ENCODE measurements at regions not wholly inside any gene's neighbourhood (a gene's known extent, or its start where the extent isn't known, plus 50 kb on each side); places are given as distances from the start of the nearest gene placed in this dataset.

- no peak overlapping the region for H3K27ac Mint-ChIP-seq
Observed at GRCh38 chr6:113458368-113459010, 398.7 kb upstream of the MARCKS start.

GRCh38 chr6:113461153-113461932 lies 395.8 kb upstream of the MARCKS start:
- Histone ChIP-seq H2AFZ (no peak overlapping the region), H3F3A (replicated peaks; ENCODE audit: low read depth) (no peaks in the 10 kb centered on the region), H3K79me2 (replicated peaks; ENCODE audit: insufficient read depth) (no peaks in the 10 kb centered on the region), H3K9me2 (ENCODE audit: insufficient read depth) (0 out of 2 replicates have a peak, but pooled peaks cover 4% of the 10 kb centered on the region), H3K4me3 (no peak overlapping the region), H3K4me2 (no peak overlapping the region), H3K27me3 (ENCODE audit: insufficient read depth) (no peaks in the 10 kb centered on the region), H3K36me3 (ENCODE audit: insufficient read depth) (no peaks in the 10 kb centered on the region), H3K27ac (ENCODE audit: low read depth) (no peak overlapping the region), H3K4me1 (ENCODE audit: insufficient read depth) (no peaks in the 10 kb centered on the region), H4K20me1 (replicated peaks; ENCODE audit: insufficient read depth) (no peaks in the 10 kb centered on the region)
- Mint-ChIP-seq H3K4me3 (no peak overlapping the region), H3K27me3 (ENCODE audit: insufficient read depth, low read depth, poor library complexity) (no peaks in the 10 kb centered on the region), H3K27ac (no peak overlapping the region), H3K4me1 (peaks cover 4% of the 10 kb centered on the region), H3K36me3 (ENCODE audit: low read depth) (no peaks in the 10 kb centered on the region), H3K9me3 (no peaks in the 10 kb centered on the region)
- peak; percentile 42; the same call in 2 of the 3 replicates for ATAC-seq
- DNase-seq (ENCODE audit: low spot score), result peak; percentile 35
- TF ChIP-seq ZNF462 (CRISPR knock-in tag; IDR thresholded peaks at IDR 0.05), result no peak

More at GRCh38 chr6:113458368-113459010, 398.7 kb upstream of the MARCKS start:
- Histone ChIP-seq H3K4me2 (no peak overlapping the region), H4K20me1 (replicated peaks; ENCODE audit: insufficient read depth) (no peaks in the 10 kb centered on the region), H3K79me2 (replicated peaks; ENCODE audit: insufficient read depth) (no peaks in the 10 kb centered on the region), H3K36me3 (ENCODE audit: insufficient read depth) (no peaks in the 10 kb centered on the region), H3K4me3 (no peak overlapping the region), H3K27me3 (ENCODE audit: insufficient read depth) (no peaks in the 10 kb centered on the region), H3K27ac (ENCODE audit: low read depth) (no peak overlapping the region), H3K9me2 (ENCODE audit: insufficient read depth) (no peaks in the 10 kb centered on the region), H2AFZ (no peak overlapping the region), H3F3A (replicated peaks; ENCODE audit: low read depth) (no peaks in the 10 kb centered on the region), H3K4me1 (ENCODE audit: insufficient read depth) (no peaks in the 10 kb centered on the region)
- no peaks in the 10 kb centered on the region for H3K36me3 Mint-ChIP-seq (ENCODE audit: low read depth)
- H3K4me1 Mint-ChIP-seq, result peaks cover 4% of the 10 kb centered on the region
- DNase-seq (ENCODE audit: low spot score) (no peak), ATAC-seq (no peak)
- no peak overlapping the region for H3K4me3 Mint-ChIP-seq
- TF ChIP-seq CREB1 (CRISPR knock-in tag; IDR thresholded peaks at IDR 0.05; ENCODE audit: low read depth) (no peak), ZNF114 (CRISPR knock-in tag; IDR thresholded peaks at IDR 0.05) (no peak), NANOG (IDR thresholded peaks at IDR 0.05; ENCODE audit: borderline replicate concordance) (no peak), CTCF (conservative IDR thresholded peaks at IDR 0.05; ENCODE audit: low read depth in 2 of 2) (no peak), ETS1 (IDR thresholded peaks at IDR 0.05) (no peak), STAT1 (IDR thresholded peaks at IDR 0.05; ENCODE audit: unreplicated experiment) (no peak)
- H3K9me3 Mint-ChIP-seq, result no peaks in the 10 kb centered on the region
- H3K27me3 Mint-ChIP-seq (ENCODE audit: insufficient read depth, low read depth, poor library complexity), result no peaks in the 10 kb centered on the region
